ENCODE measurements at regions not wholly inside any gene's neighbourhood (a gene's known extent, or its start where the extent isn't known, plus 50 kb on each side); places are given as distances from the start of the nearest gene placed in this dataset.

DNA sequence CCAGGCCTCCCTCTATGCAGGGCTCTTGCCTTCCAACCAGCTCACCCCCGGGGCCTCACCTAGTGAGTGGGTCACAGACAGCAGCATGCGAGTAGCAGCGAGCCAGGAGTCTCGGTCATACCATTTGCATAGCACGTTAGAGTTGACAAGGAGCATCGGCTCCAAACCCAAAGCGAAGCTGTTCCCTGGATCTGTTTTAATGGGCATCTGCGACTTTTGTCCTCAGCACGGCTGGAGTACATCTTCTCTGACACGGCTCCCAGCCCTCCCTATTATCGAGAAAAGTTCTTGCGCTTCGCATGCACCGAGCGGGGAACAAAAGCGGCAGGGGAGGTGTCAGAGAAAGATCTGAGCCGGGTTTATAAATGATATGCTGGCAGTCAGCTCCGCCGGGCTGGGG lies 253.3 kb downstream of the MAF start:
- Histone ChIP-seq H3K4me3 (ENCODE audit: low read length) (no peak overlapping the region), H3K9me3 (ENCODE audit: low read length) (no peaks in the 10 kb centered on the region), H3K27me3 (ENCODE audit: low read length) (no peaks in the 10 kb centered on the region), H3K4me2 (ENCODE audit: low read depth, low read length, poor library complexity, severe bottlenecking) (no peak overlapping the region), H3K9me2 (replicated peaks; ENCODE audit: insufficient read depth, low read length) (no peaks in the 10 kb centered on the region), H3K79me2 (ENCODE audit: low read length) (no peaks in the 10 kb centered on the region), H3K4me1 (ENCODE audit: low read length) (no peaks in the 10 kb centered on the region), H2AFZ (ENCODE audit: low read length) (no peak overlapping the region), H4K20me1 (ENCODE audit: insufficient read depth, low read depth, low read length) (no peaks in the 10 kb centered on the region), H3K27ac (ENCODE audit: low read length) (no peak overlapping the region), H3K9ac (ENCODE audit: low read length) (no peak overlapping the region), H3K36me3 (ENCODE audit: insufficient read depth, low read length) (no peaks in the 10 kb centered on the region)
- DNase-seq = no peak

DNA sequence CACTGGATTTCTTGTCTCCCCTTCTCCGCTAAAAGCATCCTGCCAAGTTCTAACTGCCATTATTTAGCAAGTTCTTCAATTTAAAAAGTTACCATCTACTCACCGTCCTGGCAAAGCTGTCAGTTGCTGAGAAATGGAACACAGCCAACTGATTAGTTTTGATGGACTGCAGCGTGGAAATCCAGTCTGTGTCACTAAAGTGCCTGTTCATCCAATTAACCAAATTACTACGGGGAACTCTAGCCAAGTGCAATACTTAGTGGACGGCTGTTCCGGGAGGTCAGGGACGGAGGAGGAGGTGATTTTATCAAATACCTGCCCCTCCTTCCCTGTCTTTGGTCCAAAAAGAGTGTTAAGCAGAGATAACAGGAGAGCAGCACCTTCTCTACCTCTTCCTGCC lies 260.7 kb downstream of the MAF start:
- DNase-seq = no peak
- H3K9ac ChIP-seq (ENCODE audit: low read length) = no peak overlapping the region
- no peaks in the 10 kb centered on the region for H4K20me1 ChIP-seq (ENCODE audit: insufficient read depth, low read depth, low read length)

DNA sequence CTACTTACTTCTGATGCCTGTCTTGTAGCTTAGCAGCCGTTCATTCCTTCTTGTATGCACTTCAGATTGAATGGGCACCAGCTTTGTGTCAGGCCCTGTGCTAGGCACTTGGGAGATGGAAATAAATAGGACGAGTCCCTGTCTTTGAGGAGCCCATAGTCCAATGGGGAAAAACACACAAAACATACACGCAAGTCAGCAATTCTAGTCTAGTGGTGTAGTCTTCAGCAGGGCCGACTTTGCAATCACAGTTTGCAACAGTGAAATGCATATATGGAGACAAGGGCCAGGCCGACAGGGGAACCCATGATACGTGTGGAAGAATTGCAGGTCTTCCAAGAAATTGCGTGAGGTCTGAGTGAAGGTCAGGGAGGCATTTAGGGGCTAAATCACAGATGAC lies 262.6 kb downstream of the MAF start:
- no peaks in the 10 kb centered on the region for H4K20me1 ChIP-seq (ENCODE audit: insufficient read depth, low read depth, low read length)
- H3K4me3 ChIP-seq (ENCODE audit: low read length) = no peak overlapping the region
- no peak overlapping the region for H3K9ac ChIP-seq (ENCODE audit: low read length)
- no peaks in the 10 kb centered on the region for H3K9me3 ChIP-seq (ENCODE audit: low read length)
- H3K36me3 ChIP-seq (ENCODE audit: insufficient read depth, low read length) = no peaks in the 10 kb centered on the region
- H2AFZ ChIP-seq (ENCODE audit: low read length) = no peak overlapping the region
- no peaks in the 10 kb centered on the region for H3K79me2 ChIP-seq (ENCODE audit: low read length)
- no peak overlapping the region for H3K27ac ChIP-seq (ENCODE audit: low read length)
- DNase-seq = no peak
- no peak overlapping the region for H3K4me2 ChIP-seq (ENCODE audit: low read depth, low read length, poor library complexity, severe bottlenecking)
- no peaks in the 10 kb centered on the region for H3K27me3 ChIP-seq (ENCODE audit: low read length)
- H3K9me2 ChIP-seq (replicated peaks; ENCODE audit: insufficient read depth, low read length) = no peaks in the 10 kb centered on the region
- no peaks in the 10 kb centered on the region for H3K4me1 ChIP-seq (ENCODE audit: low read length)

More for the DNA sequence above, 260.7 kb downstream of the MAF start:
- no peak overlapping the region for H3K4me3 ChIP-seq (ENCODE audit: low read length)
- no peak overlapping the region for H3K27ac ChIP-seq (ENCODE audit: low read length)
- no peaks in the 10 kb centered on the region for H3K36me3 ChIP-seq (ENCODE audit: insufficient read depth, low read length)
- no peaks in the 10 kb centered on the region for H3K9me3 ChIP-seq (ENCODE audit: low read length)
- no peak overlapping the region for H3K4me2 ChIP-seq (ENCODE audit: low read depth, low read length, poor library complexity, severe bottlenecking)
- H3K9me2 ChIP-seq (replicated peaks; ENCODE audit: insufficient read depth, low read length) = no peaks in the 10 kb centered on the region
- no peaks in the 10 kb centered on the region for H3K79me2 ChIP-seq (ENCODE audit: low read length)
- no peak overlapping the region for H2AFZ ChIP-seq (ENCODE audit: low read length)
- no peaks in the 10 kb centered on the region for H3K27me3 ChIP-seq (ENCODE audit: low read length)
- H3K4me1 ChIP-seq (ENCODE audit: low read length) = no peaks in the 10 kb centered on the region

DNA sequence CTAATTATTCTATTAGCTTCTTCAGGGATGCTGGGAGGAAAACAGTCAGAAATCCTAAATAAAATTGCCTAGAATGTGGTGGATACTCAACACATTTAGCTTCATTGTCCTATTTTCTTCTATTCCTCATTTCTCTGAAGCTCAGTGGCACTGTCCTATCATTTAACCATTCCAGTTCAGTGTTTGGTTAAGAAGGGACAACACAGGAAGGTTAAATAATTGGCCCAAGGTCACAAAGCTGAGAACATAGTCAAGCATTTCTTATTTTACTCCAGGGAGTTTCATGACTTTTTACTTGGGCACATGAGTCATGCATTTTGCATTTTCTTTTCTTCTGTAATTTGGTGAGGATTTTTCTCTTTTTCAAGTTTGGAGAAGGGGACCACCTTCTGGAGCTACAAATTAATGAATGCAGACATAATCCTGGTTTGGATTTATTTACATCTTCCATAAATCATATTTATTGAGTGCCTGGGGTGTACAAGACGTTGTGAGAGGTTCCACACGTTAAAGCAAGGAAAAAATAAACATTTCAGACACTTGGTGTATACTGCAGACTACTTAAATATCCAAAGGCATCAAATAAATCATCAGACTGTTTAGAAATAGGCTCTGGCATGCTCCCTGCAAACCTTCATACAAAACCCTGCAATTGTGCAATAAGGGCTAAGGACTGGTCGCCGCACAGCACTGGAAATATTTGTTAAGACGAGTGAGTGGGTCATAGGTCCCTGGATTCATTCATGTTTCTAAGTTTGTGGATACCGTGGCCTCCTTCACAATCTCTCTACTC lies 263.9 kb downstream of the MAF start:
- Histone ChIP-seq H3K9me2 (replicated peaks; ENCODE audit: insufficient read depth, low read length) (no peaks in the 10 kb centered on the region), H3K4me3 (ENCODE audit: low read length) (no peak overlapping the region), H3K4me2 (ENCODE audit: low read depth, low read length, poor library complexity, severe bottlenecking) (no peak overlapping the region), H4K20me1 (ENCODE audit: insufficient read depth, low read depth, low read length) (no peaks in the 10 kb centered on the region), H2AFZ (ENCODE audit: low read length) (no peak overlapping the region), H3K27ac (ENCODE audit: low read length) (no peak overlapping the region), H3K27me3 (ENCODE audit: low read length) (no peaks in the 10 kb centered on the region), H3K36me3 (ENCODE audit: insufficient read depth, low read length) (no peaks in the 10 kb centered on the region), H3K4me1 (ENCODE audit: low read length) (no peaks in the 10 kb centered on the region), H3K9me3 (ENCODE audit: low read length) (no peaks in the 10 kb centered on the region), H3K9ac (ENCODE audit: low read length) (no peak overlapping the region), H3K79me2 (ENCODE audit: low read length) (no peaks in the 10 kb centered on the region)
- DNase-seq = no peak

DNA sequence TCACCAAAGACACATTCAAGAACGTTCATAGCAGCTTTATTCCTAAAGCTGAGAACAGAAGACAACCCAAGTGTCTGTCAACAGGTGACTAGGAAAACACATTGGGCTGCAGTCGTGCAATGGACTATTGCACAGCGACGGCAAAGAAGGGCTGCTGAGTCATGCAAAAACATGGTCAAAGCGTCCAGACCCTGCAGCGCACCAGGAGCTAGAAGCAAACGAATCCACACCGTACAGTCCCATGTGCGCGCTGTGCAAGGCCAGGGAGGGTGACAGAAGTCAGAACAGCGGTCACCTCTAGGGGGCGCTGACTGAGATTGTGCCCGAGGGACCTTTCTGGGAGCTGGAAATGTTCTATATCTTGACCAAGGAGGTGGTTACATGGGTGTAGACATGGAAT lies 266.4 kb downstream of the MAF start:
- Histone ChIP-seq H3K36me3 (ENCODE audit: insufficient read depth, low read length) (no peaks in the 10 kb centered on the region), H4K20me1 (ENCODE audit: insufficient read depth, low read depth, low read length) (no peaks in the 10 kb centered on the region), H3K4me1 (ENCODE audit: low read length) (no peaks in the 10 kb centered on the region), H2AFZ (ENCODE audit: low read length) (no peak overlapping the region), H3K27ac (ENCODE audit: low read length) (no peak overlapping the region), H3K9ac (ENCODE audit: low read length) (no peak overlapping the region), H3K4me3 (ENCODE audit: low read length) (no peak overlapping the region), H3K9me2 (replicated peaks; ENCODE audit: insufficient read depth, low read length) (no peaks in the 10 kb centered on the region), H3K9me3 (ENCODE audit: low read length) (no peaks in the 10 kb centered on the region), H3K4me2 (ENCODE audit: low read depth, low read length, poor library complexity, severe bottlenecking) (no peak overlapping the region), H3K27me3 (ENCODE audit: low read length) (no peaks in the 10 kb centered on the region), H3K79me2 (ENCODE audit: low read length) (no peaks in the 10 kb centered on the region)
- peak; percentile 71 for DNase-seq

DNA sequence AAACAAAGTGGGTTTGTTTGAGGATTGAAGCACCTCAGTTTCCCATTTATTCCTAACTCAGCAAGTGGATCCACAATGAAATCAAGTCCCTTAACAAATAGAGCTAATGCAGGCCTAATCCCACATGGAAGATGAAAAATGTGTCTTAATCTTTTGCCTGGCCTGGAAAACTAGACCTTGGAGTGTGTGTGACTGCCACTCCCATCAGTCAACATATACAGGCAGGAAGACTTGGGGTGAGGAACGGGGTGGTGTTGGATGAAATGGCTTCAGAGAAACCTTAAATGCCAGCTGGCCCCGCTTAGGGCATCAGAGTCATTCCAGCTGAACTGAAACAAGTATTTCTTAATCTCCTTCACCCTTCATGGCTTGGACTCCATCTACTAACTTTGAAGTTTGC lies 269.5 kb downstream of the MAF start:
- Histone ChIP-seq H3K36me3 (ENCODE audit: insufficient read depth, low read length) (no peaks in the 10 kb centered on the region), H4K20me1 (ENCODE audit: insufficient read depth, low read depth, low read length) (no peaks in the 10 kb centered on the region), H3K27me3 (ENCODE audit: low read length) (no peaks in the 10 kb centered on the region), H2AFZ (ENCODE audit: low read length) (no peak overlapping the region), H3K27ac (ENCODE audit: low read length) (no peak overlapping the region), H3K79me2 (ENCODE audit: low read length) (no peaks in the 10 kb centered on the region), H3K4me1 (ENCODE audit: low read length) (no peaks in the 10 kb centered on the region), H3K9ac (ENCODE audit: low read length) (no peak overlapping the region), H3K9me3 (ENCODE audit: low read length) (no peaks in the 10 kb centered on the region), H3K4me3 (ENCODE audit: low read length) (no peak overlapping the region), H3K4me2 (ENCODE audit: low read depth, low read length, poor library complexity, severe bottlenecking) (no peak overlapping the region), H3K9me2 (replicated peaks; ENCODE audit: insufficient read depth, low read length) (no peaks in the 10 kb centered on the region)
- DNase-seq = no peak

DNA sequence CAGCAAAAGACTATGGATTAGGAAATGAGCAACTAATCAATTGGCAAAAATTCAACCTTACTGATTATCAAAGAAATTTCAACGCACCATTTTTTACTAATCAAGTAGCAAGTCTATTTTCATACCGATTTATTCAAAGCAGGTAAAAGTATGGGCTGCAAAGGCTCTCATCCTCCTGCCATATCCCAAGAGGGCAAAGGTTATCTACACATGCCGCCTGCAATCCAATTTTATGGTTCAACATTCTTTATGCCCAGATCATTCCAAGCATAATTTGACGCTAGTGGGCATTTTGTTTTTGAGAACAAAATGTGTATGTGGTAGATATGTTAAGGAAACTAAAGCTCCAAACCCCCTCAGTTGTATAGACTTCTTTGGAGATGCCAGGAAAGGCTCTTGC lies 270.6 kb downstream of the MAF start:
- Histone ChIP-seq H3K27ac (ENCODE audit: low read length) (no peak overlapping the region), H3K9me3 (ENCODE audit: low read length) (no peaks in the 10 kb centered on the region)

DNA sequence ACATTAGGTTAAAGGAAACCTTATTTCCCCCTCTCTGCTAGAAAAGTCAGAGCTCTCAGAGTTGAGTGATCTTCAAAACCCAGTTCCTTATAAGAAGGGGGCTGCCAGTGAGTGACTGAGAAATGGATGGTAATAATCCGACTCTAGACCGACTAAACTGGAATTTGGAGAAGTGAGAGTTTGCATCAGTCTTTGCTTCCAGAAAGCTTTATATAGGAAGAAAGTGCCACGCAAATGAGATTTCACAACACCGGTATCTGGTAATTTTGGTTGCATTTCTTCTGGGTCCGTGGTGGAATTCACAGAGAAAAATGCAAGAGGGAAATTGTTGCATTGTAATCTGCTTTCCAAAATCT lies 271.4 kb downstream of the MAF start:
- H3K9me2 ChIP-seq (replicated peaks; ENCODE audit: insufficient read depth, low read length) = no peaks in the 10 kb centered on the region
- no peaks in the 10 kb centered on the region for H4K20me1 ChIP-seq (ENCODE audit: insufficient read depth, low read depth, low read length)
- no peak overlapping the region for H3K4me2 ChIP-seq (ENCODE audit: low read depth, low read length, poor library complexity, severe bottlenecking)
- no peak overlapping the region for H3K27ac ChIP-seq (ENCODE audit: low read length)
- no peaks in the 10 kb centered on the region for H3K27me3 ChIP-seq (ENCODE audit: low read length)
- H3K9me3 ChIP-seq (ENCODE audit: low read length) = no peaks in the 10 kb centered on the region
- no peak overlapping the region for H3K4me3 ChIP-seq (ENCODE audit: low read length)
- no peaks in the 10 kb centered on the region for H3K79me2 ChIP-seq (ENCODE audit: low read length)
- no peaks in the 10 kb centered on the region for H3K36me3 ChIP-seq (ENCODE audit: insufficient read depth, low read length)
- no peak overlapping the region for H3K9ac ChIP-seq (ENCODE audit: low read length)
- DNase-seq = no peak
- no peaks in the 10 kb centered on the region for H3K4me1 ChIP-seq (ENCODE audit: low read length)
- no peak overlapping the region for H2AFZ ChIP-seq (ENCODE audit: low read length)

More for the DNA sequence above, 270.6 kb downstream of the MAF start:
- Histone ChIP-seq H3K4me1 (ENCODE audit: low read length) (no peaks in the 10 kb centered on the region), H3K36me3 (ENCODE audit: insufficient read depth, low read length) (no peaks in the 10 kb centered on the region), H3K4me3 (ENCODE audit: low read length) (no peak overlapping the region), H3K79me2 (ENCODE audit: low read length) (no peaks in the 10 kb centered on the region), H3K9me2 (replicated peaks; ENCODE audit: insufficient read depth, low read length) (no peaks in the 10 kb centered on the region), H3K9ac (ENCODE audit: low read length) (no peak overlapping the region), H3K27me3 (ENCODE audit: low read length) (no peaks in the 10 kb centered on the region), H3K4me2 (ENCODE audit: low read depth, low read length, poor library complexity, severe bottlenecking) (no peak overlapping the region), H4K20me1 (ENCODE audit: insufficient read depth, low read depth, low read length) (no peaks in the 10 kb centered on the region), H2AFZ (ENCODE audit: low read length) (no peak overlapping the region)
- DNase-seq = no peak
